ENCODE measurements at regions not wholly inside any gene's neighbourhood (a gene's known extent, or its start where the extent isn't known, plus 50 kb on each side); places are given as distances from the start of the nearest gene placed in this dataset.

GRCh38 chr2:59932341-59932740, 621.1 kb downstream of the BCL11A start:
- no peak for TF ChIP-seq CTCF (IDR thresholded peaks at IDR 0.05; ENCODE audit: unreplicated experiment in 3 of 3)
- no peaks in the 10 kb centered on the region for H3K36me3 Mint-ChIP-seq (ENCODE audit: low read depth)
- no peaks in the 10 kb centered on the region for H3K4me1 Mint-ChIP-seq
- H3K4me3 Mint-ChIP-seq = no peak overlapping the region
- peaks cover 2% of the 10 kb centered on the region for H3K9me3 Mint-ChIP-seq
- no peak overlapping the region for H3K27ac Mint-ChIP-seq
- peaks cover 9% of the 10 kb centered on the region for H3K27me3 Mint-ChIP-seq (ENCODE audit: low read depth)

- H3K36me3 Mint-ChIP-seq (ENCODE audit: low read depth) = no peaks in the 10 kb centered on the region
- H3K27me3 Mint-ChIP-seq (ENCODE audit: low read depth) = peaks cover 9% of the 10 kb centered on the region
- no peaks in the 10 kb centered on the region for H3K4me1 Mint-ChIP-seq
- no peak for TF ChIP-seq CTCF (IDR thresholded peaks at IDR 0.05; ENCODE audit: unreplicated experiment in 3 of 3)
- H3K27ac Mint-ChIP-seq = no peak overlapping the region
- peaks cover 2% of the 10 kb centered on the region for H3K9me3 Mint-ChIP-seq
- H3K4me3 Mint-ChIP-seq = no peak overlapping the region
Measured at GRCh38 chr2:59930430-59930829, 623.0 kb downstream of the BCL11A start.

GRCh38 chr2:59926731-59927130, 626.7 kb downstream of the BCL11A start:
- peaks cover 2% of the 10 kb centered on the region for H3K9me3 Mint-ChIP-seq
- H3K4me1 Mint-ChIP-seq = peaks cover 9% of the 10 kb centered on the region
- H3K27me3 Mint-ChIP-seq (ENCODE audit: low read depth) = peaks cover 9% of the 10 kb centered on the region
- no peak for TF ChIP-seq CTCF (IDR thresholded peaks at IDR 0.05; ENCODE audit: unreplicated experiment in 3 of 3)
- no peak overlapping the region for H3K27ac Mint-ChIP-seq
- no peaks in the 10 kb centered on the region for H3K36me3 Mint-ChIP-seq (ENCODE audit: low read depth)
- H3K4me3 Mint-ChIP-seq = no peak overlapping the region

- H3K36me3 Mint-ChIP-seq (ENCODE audit: low read depth) = no peaks in the 10 kb centered on the region
- peaks cover 3% of the 10 kb centered on the region for H3K27me3 Mint-ChIP-seq (ENCODE audit: low read depth)
- no peak overlapping the region for H3K4me3 Mint-ChIP-seq
- TF ChIP-seq CTCF (IDR thresholded peaks at IDR 0.05; ENCODE audit: unreplicated experiment in 3 of 3) = no peak
- H3K9me3 Mint-ChIP-seq = no peaks in the 10 kb centered on the region
- H3K27ac Mint-ChIP-seq = no peak overlapping the region
- H3K4me1 Mint-ChIP-seq = peaks cover 9% of the 10 kb centered on the region
Measured at GRCh38 chr2:59925321-59925720, 628.1 kb downstream of the BCL11A start.

GRCh38 chr2:59924346-59924745, 629.1 kb downstream of the BCL11A start:
- no peak overlapping the region for H3K27ac Mint-ChIP-seq
- no peaks in the 10 kb centered on the region for H3K36me3 Mint-ChIP-seq (ENCODE audit: low read depth)
- H3K4me1 Mint-ChIP-seq = peaks cover 9% of the 10 kb centered on the region
- no peaks in the 10 kb centered on the region for H3K27me3 Mint-ChIP-seq (ENCODE audit: low read depth)
- no peaks in the 10 kb centered on the region for H3K9me3 Mint-ChIP-seq
- no peak for TF ChIP-seq CTCF (IDR thresholded peaks at IDR 0.05; ENCODE audit: unreplicated experiment in 3 of 3)
- no peak overlapping the region for H3K4me3 Mint-ChIP-seq

GRCh38 chr2:59922450-59922849, 631.0 kb downstream of the BCL11A start:
- Mint-ChIP-seq H3K4me1 (peaks cover 9% of the 10 kb centered on the region), H3K36me3 (ENCODE audit: low read depth) (no peaks in the 10 kb centered on the region), H3K9me3 (no peaks in the 10 kb centered on the region), H3K27ac (no peak overlapping the region), H3K27me3 (ENCODE audit: low read depth) (peaks cover under 1% of the 10 kb centered on the region), H3K4me3 (no peak overlapping the region)
- no peak for TF ChIP-seq CTCF (IDR thresholded peaks at IDR 0.05; ENCODE audit: unreplicated experiment in 3 of 3)

Data from nephron (organoid).